HG02973 (cell line): ENCODE measurements at regions not wholly inside any gene's neighbourhood (a gene's known extent, or its start where the extent isn't known, plus 50 kb on each side); places are given as distances from the start of the nearest gene placed in this dataset.
"Not testable (repeated sequence)": the region's sequence is repeated elsewhere in the genome, so short reads cannot be mapped to it uniquely, and the experiment has no call there.

Experiments
- ATAC-seq: cut with Tn5 transposase; IDR thresholded peaks from one replicate; pipeline ENCODE4 v1.9.1; 2021; ENCODE audit warnings: moderate library complexity; ENCODE audit not compliant: unreplicated experiment

DNA sequence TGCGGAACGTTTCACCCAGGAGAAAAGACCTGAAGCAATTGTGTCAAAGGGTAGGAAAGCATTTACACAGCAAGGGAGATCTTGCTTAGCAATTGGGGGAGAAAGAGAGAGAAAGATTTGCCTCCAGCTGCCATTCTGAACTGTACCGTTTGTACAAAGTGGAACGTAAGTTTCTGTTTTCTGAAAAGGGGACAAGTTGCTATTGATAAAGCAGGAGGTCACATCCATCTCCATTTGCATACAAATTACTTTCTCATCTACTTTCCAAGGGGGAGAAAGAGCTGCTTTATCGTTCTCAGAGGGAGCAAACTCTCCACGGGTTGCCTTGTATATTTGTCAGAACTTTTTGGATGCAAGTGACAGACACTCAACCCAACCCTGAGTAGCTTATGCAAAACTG, 92.0 kb upstream of the CARD11 start:
- no peak for ATAC-seq

GRCh38 chr7:3138206-3138605, 94.5 kb upstream of the CARD11 start:
- ATAC-seq: no peak

DNA sequence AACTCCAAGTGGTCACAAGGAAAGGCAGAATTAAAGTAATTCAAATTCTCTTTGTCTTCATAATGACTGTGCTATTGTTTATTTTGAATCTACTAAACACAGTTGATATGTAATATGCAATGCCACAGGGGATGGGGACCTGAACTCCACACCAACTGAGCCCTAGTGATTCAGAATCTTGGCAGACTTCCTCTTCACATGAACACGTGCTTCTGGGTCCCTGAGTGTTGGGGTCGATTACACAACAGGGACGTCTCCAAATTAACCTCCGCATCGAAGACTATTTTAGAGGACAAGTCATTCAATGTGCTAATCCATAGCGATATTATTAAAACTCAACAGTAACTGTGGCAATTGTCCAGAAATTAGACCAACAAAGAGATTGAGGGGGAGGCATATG, 95.3 kb upstream of the CARD11 start:
- no peak for ATAC-seq

DNA sequence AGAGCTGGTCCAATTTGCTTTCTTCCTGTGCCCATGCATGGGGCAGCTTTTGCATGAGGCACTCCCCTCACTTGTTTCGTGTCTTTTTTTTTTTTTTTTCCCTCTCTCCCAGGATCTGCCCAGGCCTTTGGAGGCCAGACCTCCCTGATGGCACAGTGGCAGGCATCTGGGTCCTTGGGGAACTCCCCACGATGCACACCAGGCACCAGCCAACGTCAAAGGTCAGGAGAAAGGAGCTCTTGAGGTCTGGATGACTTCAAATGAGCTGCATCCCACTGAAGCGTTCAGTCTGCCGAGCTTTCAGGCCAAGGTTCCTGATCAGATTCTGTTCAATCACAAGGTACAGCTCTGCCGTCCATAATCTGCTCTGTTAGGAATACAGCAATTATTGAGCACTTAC, 97.2 kb upstream of the CARD11 start:
- no peak for ATAC-seq

DNA sequence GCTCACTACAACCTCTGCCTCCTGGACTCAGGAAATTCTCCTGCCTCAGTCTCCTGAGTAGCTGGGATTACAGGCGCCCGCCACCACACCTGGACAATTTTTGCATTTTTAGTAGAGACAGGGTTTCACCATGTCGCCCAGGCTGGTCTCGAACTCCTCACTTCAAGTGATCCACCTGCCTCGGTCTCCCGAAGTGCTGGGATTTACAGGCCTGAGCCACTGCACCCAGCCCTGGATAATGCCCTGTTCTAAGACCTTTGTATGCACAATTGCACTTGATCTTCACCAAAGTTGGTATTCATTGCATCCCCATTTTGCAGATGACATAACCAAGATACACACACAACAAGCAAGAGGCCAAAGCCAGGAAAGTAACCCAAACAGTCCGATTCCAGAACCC, 97.7 kb upstream of the CARD11 start:
- no peak for ATAC-seq

DNA sequence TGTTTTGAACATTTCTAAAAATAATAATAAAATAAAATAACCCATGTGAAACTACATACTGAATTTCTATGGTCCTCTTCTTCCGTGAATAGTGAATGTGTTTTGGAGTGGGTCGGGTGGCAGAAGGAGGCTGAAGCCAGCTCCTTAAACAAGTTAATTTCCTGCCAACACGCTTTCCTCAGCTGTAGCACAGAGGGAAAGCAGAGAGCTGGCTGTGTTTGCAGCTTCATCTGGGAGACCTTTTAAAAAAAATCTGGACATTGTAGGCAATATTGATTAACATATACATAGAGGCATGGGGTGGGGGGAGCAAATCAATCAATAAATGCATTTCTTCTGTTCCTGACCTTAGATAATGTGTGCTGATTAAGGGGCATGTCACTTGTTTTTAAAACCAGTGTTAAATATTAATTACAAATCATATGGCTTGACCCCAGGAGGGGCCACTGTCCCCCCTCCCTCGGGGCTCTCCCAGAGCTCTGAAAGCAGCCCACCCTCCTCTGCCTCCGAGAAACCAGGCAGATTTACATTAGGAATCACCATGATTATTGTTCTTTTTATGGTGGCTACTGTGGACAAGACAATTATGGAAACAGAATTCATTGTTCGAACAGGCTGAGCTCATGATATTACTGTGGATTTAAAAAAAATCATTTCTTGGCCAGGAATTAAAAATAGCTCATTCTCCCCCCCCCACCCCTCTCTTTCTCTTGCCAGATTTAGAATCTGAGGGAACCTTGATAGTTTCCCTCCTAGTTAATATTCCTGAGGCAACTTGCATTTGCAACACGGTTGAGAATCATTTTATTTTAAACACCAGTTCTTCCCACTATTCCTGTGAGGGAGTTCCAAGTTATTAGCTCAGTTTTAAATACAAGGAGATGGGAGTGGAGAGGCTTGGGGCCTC, 100.5 kb upstream of the CARD11 start:
- ATAC-seq: no peak

- not testable (repeated sequence) for ATAC-seq
These were observed 101.1 kb upstream of the CARD11 start for GRCh38 chr7:3144776-3145125.

- no peak for ATAC-seq
These were observed 103.0 kb upstream of the CARD11 start for GRCh38 chr7:3146571-3147226.

DNA sequence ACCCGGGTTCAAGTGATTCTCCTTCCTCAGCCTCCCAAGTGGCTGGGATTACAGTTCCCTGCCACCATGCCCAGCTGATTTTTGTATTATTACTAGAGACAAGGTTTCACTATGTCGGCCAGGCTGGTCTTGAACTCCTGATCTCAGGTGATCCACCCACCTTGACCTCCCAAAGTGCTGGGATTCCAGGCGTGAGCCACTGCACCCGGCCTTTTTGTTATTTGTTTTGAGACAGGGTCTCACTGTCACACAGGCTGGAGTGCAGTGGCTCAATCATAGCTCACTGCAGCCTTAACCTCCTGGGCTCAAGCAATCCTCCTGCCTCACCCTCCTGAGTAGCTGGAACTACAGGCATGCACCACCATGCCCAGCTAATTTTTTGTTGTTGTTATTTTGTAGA, 104.8 kb upstream of the CARD11 start:
- not testable (repeated sequence) for ATAC-seq

GRCh38 chr7:3149231-3149995, 105.7 kb upstream of the CARD11 start:
- ATAC-seq: no peak

DNA sequence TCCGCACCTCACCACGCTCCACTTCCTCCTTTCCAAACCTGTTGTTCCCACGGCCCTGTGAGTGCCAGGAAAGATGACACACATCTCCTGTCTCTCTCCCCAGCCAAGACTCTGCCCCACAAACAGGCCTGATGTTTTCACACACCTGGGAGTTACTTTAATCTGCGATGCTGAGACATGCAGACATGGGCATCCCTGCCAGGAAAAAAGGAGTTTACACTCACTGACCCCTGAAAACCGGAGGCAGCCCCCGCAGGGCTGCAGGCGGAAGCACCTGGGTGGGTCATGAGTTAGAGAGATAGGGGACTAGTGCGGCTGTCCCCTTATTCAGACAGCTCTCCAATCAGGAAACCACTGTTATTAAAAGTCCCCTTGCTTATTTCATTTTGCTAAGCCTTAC, 106.4 kb upstream of the CARD11 start:
- no peak for ATAC-seq

DNA sequence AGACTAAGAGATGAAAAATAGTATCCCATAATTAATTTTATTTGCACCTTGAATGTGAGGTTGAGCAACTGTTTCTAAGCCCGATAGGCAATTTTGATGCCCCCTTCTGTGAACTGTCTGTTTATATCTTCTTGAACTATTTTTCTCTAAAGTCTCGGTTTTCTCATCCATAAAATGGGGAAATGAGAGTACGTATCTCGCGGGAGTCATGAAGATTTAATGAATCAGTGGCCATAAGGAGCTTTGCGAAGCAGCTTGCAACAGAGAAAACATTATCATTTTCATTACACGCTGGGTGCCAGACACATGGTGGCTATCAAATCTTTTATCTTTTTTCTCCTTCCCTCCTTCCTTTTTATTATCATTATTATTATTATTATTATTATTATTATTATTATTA, 108.1 kb upstream of the CARD11 start:
- no peak for ATAC-seq

DNA sequence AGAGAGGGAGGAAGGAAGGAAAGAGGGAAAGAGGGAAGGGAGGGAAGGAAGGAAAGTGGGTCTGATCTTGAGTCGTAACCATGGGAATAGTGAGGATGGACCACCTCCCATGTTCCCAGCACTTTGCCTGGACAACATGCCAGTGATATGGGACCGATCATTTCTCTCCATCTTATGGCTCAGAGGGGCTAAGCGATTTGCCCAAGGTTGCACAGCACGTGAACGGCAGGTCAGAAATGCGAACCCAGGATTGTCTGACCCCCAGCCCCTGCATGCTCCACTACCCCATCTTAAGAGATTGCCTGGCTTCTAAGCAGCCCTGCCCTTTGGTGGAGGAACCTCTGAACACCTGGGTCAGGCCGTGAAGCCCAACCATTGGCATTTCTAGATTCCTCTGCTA, 109.0 kb upstream of the CARD11 start:
- ATAC-seq: no peak

DNA sequence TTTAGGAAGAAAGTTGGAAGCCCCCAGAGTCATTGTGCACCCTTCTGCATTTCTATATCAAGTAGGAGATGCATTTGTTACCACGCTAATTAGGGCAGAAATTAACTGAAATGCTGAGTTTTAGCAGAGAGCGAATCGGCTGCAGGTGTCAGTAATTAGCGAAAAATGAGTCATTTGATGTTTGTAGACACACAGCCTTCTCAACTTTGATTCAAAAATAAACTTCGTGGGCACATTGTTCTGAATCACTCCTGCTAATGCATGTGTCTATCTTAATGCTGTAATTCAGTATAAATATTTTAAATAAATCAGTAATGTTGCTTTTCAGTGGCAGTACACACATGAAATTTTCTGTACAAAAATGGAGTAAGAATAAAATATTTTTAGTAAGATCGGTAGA, 109.5 kb upstream of the CARD11 start:
- ATAC-seq: no peak

- no peak for ATAC-seq
These were observed 110.7 kb upstream of the CARD11 start for GRCh38 chr7:3154317-3154716.

DNA sequence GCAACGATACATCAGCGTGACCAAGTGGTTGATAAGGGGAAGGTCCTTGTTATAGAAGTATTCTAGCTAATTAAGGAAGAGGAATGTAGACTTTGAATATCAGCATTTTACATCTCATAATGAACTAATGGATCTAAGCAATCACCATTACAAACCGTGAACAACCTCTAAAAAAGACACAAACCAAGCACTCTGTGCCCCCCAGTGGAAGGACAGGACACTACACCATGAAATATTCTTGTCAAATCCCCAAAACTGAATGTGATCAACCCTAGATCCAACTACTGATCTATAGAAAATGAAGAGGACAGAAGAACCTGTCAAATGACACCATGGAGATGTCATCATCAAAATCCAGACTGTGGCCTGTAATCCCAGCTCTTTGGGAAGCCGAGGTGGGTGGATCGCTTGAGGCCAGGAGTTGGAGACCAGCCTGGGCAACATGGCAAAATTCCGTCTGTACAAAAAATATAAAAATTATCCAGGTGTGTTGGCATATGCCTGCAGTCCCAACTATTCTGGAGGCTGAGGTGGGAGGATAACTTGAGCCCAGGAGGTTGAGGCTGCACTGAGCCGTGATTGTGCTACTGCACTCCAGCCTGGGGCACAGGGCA, 111.3 kb upstream of the CARD11 start:
- no peak for ATAC-seq

DNA sequence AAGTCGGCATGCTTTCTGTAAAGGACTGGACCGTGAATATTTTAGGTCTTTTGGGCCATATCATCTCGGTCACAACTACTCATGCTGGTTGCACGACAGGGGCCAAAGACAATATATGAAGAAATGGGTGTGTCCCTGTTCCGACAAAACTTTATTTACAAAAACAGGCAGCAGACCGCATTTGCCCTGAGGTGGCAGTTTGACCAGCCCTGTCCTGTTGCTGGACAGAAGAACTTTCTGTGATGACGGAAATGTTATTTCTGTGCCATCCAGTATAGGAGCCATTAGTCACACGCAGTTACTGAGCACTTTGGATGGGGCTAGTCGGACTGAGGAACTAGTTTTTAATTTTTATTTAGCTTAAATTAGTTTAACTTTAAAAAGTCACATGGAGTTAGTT, 112.8 kb upstream of the CARD11 start:
- no peak for ATAC-seq

GRCh38 chr7:3157566-3158287, 114.1 kb upstream of the CARD11 start:
- no peak for ATAC-seq

DNA sequence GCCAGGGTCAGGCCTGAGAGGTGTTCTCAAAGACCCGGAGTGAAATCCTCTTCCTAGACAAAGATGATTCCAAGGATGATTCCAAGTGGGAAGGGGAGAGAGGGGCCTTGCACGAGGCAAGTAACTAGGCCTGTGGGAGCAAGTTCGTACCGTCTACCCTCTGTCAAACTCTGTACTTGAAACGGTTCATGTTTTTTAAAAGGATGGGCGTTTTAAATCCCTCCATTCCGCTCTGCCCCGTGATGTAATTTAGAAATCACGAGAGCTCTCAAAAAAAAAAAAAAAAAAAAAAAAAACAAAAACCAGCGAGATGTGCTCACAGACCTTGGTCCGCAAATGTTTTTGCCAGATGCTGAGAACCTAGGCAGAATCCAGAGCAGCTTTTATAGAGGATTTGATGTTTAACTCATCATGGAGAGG, 114.7 kb upstream of the CARD11 start:
- ATAC-seq: no peak

GRCh38 chr7:3159039-3159438, 115.4 kb upstream of the CARD11 start:
- no peak for ATAC-seq

- no peak for ATAC-seq
These were observed 115.8 kb upstream of the CARD11 start for GRCh38 chr7:3159445-3159844.
